Fibroblast of villous mesenchyme (primary cell): ENCODE measurements at regions not wholly inside any gene's neighbourhood (a gene's known extent, or its start where the extent isn't known, plus 50 kb on each side); places are given as distances from the start of the nearest gene placed in this dataset.

Experiments
- DNase-seq: peaks from one replicate; pipeline ENCODE4 v3.0.0-alpha.2; 2010; ENCODE audit warnings: low read depth
- H3K4me3 ChIP-seq: 2 replicates; pipeline ENCODE4 v1.5.1; 2011; ENCODE audit warnings: low read depth, mild to moderate bottlenecking, low read length
- CTCF ChIP-seq: IDR thresholded peaks from 2 replicates; pipeline ENCODE4 v1.5.1; 2012; ENCODE audit warnings: low read depth, mild to moderate bottlenecking, low read length; ENCODE audit not compliant: insufficient read depth

- H3K4me3 ChIP-seq = no peak overlapping the region
- no peak for DNase-seq
- TF ChIP-seq CTCF = no peak
Measured at GRCh38 chr5:135238622-135239452, 160.2 kb downstream of the MACROH2A1 start.

DNA sequence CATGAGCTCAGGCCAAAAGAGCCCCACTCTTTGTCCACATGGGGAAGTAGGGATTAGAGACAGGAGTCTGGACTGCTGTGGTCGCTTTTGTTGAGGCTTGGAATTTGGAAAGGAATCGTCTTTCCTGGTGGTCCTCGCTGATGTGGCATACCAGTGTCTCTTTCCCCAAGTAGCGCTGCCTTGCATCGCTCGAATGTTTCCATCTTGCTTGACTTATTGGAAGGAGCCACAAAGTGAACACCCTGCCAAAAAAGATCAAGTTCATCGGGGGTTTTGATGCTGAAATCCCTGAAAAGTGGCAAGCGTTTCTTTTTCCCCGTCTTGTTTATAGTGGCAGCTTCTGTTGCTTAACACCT, 161.3 kb downstream of the MACROH2A1 start:
- no peak overlapping the region for H3K4me3 ChIP-seq
- no peak for TF ChIP-seq CTCF
- DNase-seq = no peak

DNA sequence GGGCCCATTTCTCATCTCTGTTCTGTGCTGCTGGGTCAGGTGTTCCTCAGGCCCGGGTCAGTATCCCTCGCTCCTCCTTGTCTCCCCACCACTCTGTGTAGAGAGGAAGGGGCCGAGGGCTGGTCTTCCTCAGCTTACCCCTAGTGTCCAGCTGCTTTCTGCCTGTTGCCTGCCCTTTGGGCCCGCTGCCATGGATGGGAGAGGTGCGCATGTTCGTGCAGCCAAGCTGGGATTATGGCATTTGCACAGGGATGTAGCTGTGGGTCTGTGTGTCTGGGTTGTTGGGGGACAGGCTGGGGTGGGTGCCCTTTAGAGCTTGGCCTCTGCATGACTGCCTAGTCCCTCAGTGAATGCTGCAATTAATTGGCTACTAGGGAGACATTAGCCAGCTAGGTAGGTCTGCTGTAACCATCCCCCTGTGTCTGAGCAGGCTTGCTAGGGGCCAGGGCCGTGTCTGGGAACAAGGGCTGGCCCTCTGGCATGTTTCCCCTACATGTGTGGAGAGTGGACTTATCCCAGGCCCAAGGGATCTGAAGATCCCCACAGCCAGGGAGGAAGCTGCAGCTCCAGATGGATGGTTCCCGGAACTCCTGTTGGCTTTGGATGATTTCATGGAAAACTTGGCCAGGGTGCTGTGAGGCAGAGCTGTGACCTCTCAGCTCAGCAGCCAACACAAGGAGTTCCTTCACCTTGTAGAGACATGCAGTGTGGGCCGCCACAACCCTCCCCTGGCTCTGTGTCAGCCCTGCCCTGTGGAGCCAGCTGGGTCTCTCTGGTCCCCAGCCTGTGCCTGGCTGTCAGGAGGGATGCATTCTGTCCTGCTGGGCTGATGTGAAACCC, 161.9 kb downstream of the MACROH2A1 start:
- DNase-seq = no peak
- H3K4me3 ChIP-seq = no peak overlapping the region
- TF ChIP-seq CTCF = no peak

DNA sequence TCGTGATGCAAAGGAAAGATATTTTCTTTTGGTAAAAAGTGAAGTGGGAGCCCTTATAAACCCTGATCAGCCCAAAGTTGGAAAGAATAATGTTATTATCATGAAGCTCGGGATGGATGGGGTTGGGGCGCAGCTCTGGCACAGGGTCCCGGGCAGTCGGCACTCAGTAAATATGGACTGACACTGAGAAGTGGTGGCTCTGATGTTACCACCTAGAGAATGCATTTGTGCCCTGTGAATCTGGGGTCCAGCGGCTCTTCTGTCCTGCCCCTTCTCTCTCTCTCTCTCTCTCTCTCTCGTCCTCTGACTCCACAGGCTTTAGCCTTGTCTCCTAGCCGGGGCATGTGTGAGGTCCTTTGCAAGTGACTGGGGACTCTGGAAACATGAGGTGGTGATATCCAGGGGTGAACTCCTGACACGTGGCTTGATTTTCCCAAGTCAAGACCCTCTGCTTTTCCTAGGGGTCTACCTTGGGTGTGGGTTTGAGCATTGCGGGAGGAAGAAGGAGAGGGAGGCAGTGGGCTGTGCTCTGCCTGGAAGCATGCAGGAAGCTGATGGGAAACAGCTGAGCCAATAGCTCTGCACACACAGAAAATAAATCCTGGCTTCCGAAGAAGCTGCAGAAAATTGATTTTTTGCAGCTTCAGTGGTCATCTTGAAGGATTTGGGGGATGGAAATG, 162.7 kb downstream of the MACROH2A1 start:
- DNase-seq = no peak
- H3K4me3 ChIP-seq = no peak overlapping the region
- no peak for TF ChIP-seq CTCF

DNA sequence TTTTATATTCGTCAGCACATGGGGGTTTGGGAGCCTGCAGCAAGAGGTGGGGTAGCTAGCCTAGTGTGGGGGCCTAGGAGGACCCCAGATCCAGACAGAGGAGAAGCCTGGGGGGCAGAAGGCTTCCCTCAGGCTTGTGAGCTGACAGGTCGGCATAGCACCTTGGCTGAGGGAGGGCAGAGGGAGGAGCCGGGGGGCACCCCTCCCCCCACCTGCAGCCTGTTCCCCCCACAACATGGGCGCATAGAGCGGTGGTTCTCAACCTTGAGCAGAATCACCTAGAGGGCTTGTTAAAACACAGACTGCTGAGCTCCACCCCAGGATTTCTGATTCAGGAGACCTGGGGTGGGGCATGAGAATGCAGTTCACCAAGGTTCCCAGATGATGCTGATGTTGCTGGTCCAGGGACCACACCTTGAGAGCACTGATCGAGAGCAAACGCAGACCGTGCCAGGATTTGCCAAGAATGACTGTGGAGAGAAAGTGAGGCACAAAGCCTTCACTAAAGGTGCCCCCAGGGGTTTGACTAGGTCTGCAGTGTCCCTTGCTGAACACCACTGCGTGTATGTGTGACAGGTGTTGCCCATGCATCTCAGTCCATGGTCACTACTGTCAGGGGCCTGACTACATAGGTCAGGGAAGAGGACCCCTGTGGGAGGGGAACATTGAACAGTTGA, 163.3 kb downstream of the MACROH2A1 start:
- TF ChIP-seq CTCF = no peak
- DNase-seq = no peak
- no peak overlapping the region for H3K4me3 ChIP-seq

DNA sequence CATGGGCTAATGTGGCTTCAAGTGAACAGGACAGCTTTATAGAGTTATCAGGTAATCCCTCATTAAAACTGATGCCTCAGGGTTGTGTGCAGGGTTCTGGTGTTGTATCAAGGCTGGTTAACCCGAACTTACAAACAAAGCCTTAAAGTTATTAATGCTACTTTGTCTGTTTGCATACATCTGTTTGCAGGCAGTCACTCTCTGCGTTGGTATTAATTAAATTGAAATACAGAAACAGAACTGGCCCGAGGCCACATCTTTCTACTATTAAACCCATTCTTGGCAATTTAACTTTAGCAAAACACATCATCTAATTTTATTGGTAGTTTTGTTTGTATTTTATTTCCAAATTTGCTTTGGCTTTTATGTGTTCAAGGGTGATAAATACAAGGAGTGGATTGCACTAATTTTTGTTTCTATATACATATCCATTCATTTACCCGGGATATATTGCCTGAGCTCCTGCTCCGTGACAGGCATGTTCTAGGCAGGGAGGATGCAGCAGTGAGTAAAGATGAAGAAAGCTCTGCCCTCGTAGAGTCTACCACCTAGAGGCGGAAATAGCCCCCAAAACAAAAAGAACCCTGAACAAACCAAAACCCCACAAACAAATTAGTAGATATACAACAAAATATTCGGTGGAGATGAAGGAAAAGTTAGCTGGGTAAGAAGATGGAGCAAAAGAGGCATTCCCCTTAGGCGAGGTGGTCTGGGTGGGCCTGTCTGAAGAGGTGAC, 164.2 kb downstream of the MACROH2A1 start:
- no peak for DNase-seq
- TF ChIP-seq CTCF = no peak
- H3K4me3 ChIP-seq = no peak overlapping the region
